NB4 (cell line): ENCODE measurements at regions not wholly inside any gene's neighbourhood (a gene's known extent, or its start where the extent isn't known, plus 50 kb on each side); places are given as distances from the start of the nearest gene placed in this dataset.

Experiments
- DNase-seq: peaks from one replicate; pipeline ENCODE4 v3.0.0; 2010; ENCODE audit warnings: low read depth
- H3K4me3 ChIP-seq: one replicate; pipeline ENCODE4 v1.5.1; 2011; ENCODE audit warnings: mild to moderate bottlenecking, low read depth, low read length, moderate library complexity
- CTCF ChIP-seq: IDR thresholded peaks from one replicate; pipeline ENCODE4 v1.5.1; 2012; ENCODE audit warnings: low read depth, low read length
- MAX ChIP-seq: IDR thresholded peaks from 2 replicates; pipeline ENCODE4 v1.6.1; 2011; ENCODE audit warnings: low read depth, low read length
- MYC ChIP-seq: IDR thresholded peaks from 2 replicates; pipeline ENCODE4 v1.6.1; 2011; ENCODE audit warnings: low read depth, low read length
- POLR2A ChIP-seq: IDR thresholded peaks from 2 replicates; pipeline ENCODE4 v1.6.1; 2011; ENCODE audit warnings: mild to moderate bottlenecking; ENCODE audit not compliant: insufficient read length; ENCODE audit errors: extremely low read depth

- DNase-seq: no peak
- no peak overlapping the region for H3K4me3 ChIP-seq
- TF ChIP-seq CTCF (no peak), MAX (no peak), MYC (no peak), POLR2A (no peak)
Observed at GRCh38 chr4:127548990-127549925, 83.5 kb upstream of the INTU start.

- DNase-seq: no peak
- TF ChIP-seq CTCF: no peak
- no peak for TF ChIP-seq MAX
- TF ChIP-seq MYC: no peak
- TF ChIP-seq POLR2A: no peak
- H3K4me3 ChIP-seq: no peak overlapping the region
Observed at GRCh38 chr4:127555106-127555505, 77.7 kb upstream of the INTU start.

GRCh38 chr4:127558088-127558487, 74.7 kb upstream of the INTU start:
- TF ChIP-seq MAX (no peak), MYC (no peak), POLR2A (no peak), CTCF (no peak)
- no peak for DNase-seq
- H3K4me3 ChIP-seq: no peak overlapping the region

- H3K4me3 ChIP-seq: no peak overlapping the region
- DNase-seq: no peak
- no peak for TF ChIP-seq MAX
- no peak for TF ChIP-seq MYC
- TF ChIP-seq POLR2A: no peak
- no peak for TF ChIP-seq CTCF
Observed at GRCh38 chr4:127558489-127559407, 74.0 kb upstream of the INTU start.

- H3K4me3 ChIP-seq: no peak overlapping the region
- DNase-seq: no peak
- no peak for TF ChIP-seq CTCF
- no peak for TF ChIP-seq MAX
- TF ChIP-seq POLR2A: no peak
- TF ChIP-seq MYC: no peak
Observed at GRCh38 chr4:127559981-127560380, 72.8 kb upstream of the INTU start.
